HepG2 (cell line): ENCODE measurements at regions not wholly inside any gene's neighbourhood (a gene's known extent, or its start where the extent isn't known, plus 50 kb on each side); places are given as distances from the start of the nearest gene placed in this dataset.

Experiments
- ELF1 ChIP-seq: sonication (generic); formaldehyde crosslinking; IDR thresholded peaks from 2 replicates; pipeline ENCODE4 v1.4.0; 2020; ENCODE audit warnings: missing genetic modification reagents
- ESRRA ChIP-seq: sonication (generic); formaldehyde crosslinking; IDR thresholded peaks from 2 replicates; pipeline ENCODE4 v1.5.1; 2020; ENCODE audit warnings: mild to moderate bottlenecking, low read depth, missing genetic modification reagents
- MED8 ChIP-seq: sonication (generic); formaldehyde crosslinking; IDR thresholded peaks from 2 replicates; pipeline ENCODE4 v1.8.1; 2023; ENCODE audit warnings: mild to moderate bottlenecking, missing genetic modification reagents; ENCODE audit not compliant: insufficient replicate concordance
- PREB ChIP-seq: sonication (generic); formaldehyde crosslinking; IDR thresholded peaks from 2 replicates; pipeline ENCODE4 v1.4.0; 2020; ENCODE audit warnings: missing genetic modification reagents
- SRSF9 ChIP-seq: fragments of 200-400 bp; formaldehyde crosslinking; IDR thresholded peaks from 2 replicates; pipeline ENCODE4 v1.6.1; 2018; ENCODE audit warnings: borderline replicate concordance, mild to moderate bottlenecking, low read depth, low read length; ENCODE audit not compliant: insufficient read depth, poor library complexity, severe bottlenecking
- STAG1 ChIP-seq: sonication (generic); formaldehyde crosslinking; IDR thresholded peaks from 2 replicates; pipeline ENCODE4 v1.4.0; 2020; ENCODE audit warnings: missing genetic modification reagents
- WIZ ChIP-seq: sonication (generic); formaldehyde crosslinking; IDR thresholded peaks from 2 replicates; pipeline ENCODE4 v1.5.1; 2020; ENCODE audit warnings: mild to moderate bottlenecking, missing genetic modification reagents
- ZBTB43 ChIP-seq: sonication (generic); formaldehyde crosslinking; conservative IDR thresholded peaks from 2 replicates; pipeline ENCODE4 v1.4.0; 2020; ENCODE audit warnings: missing genetic modification reagents
- ZNF512B ChIP-seq: sonication (generic); formaldehyde crosslinking; IDR thresholded peaks from 2 replicates; pipeline ENCODE4 v1.5.1; 2020; ENCODE audit warnings: missing genetic modification reagents, mild to moderate bottlenecking, borderline replicate concordance
- ZNF609 ChIP-seq: sonication (generic); formaldehyde crosslinking; IDR thresholded peaks from 2 replicates; pipeline ENCODE4 v1.4.0; 2020; ENCODE audit warnings: mild to moderate bottlenecking, missing genetic modification reagents, borderline replicate concordance

GRCh38 chr6:159532155-159532554, 160.9 kb downstream of the SOD2 start (continued):
- TF ChIP-seq ZNF609 (CRISPR knock-in tag) = no peak
- no peak for TF ChIP-seq ELF1 (CRISPR knock-in tag)
- TF ChIP-seq ESRRA (CRISPR knock-in tag) = no peak
- TF ChIP-seq WIZ (CRISPR knock-in tag) = no peak
- no peak for TF ChIP-seq PREB (CRISPR knock-in tag)
- no peak for TF ChIP-seq ZBTB43 (CRISPR knock-in tag)
- TF ChIP-seq STAG1 (CRISPR knock-in tag) = no peak
- TF ChIP-seq SRSF9 = no peak
- no peak for TF ChIP-seq ZNF512B
- no peak for TF ChIP-seq MED8 (CRISPR knock-in tag)
- TF ChIP-seq, all 625 proteins: peak for 0
